CD4-positive, alpha-beta T cell (primary cell): ENCODE measurements at regions not wholly inside any gene's neighbourhood (a gene's known extent, or its start where the extent isn't known, plus 50 kb on each side); places are given as distances from the start of the nearest gene placed in this dataset.

Experiments used
- ATAC-seq: fragments of 200-7000 bp; cut with Tn5 transposase; one replicate; pipeline ENCODE4 v1.10.0; 2022; ENCODE audit warnings: mild to moderate bottlenecking; ENCODE audit not compliant: poor library complexity
- CTCF ChIA-PET: fragments of 350-600 bp; sonication (Branson Sonifier 250); formaldehyde crosslinking; loops from one replicate; lab custom pipeline; 2021; ENCODE audit warnings: antibody characterized with exemption, inconsistent platforms; lab: Charles Lee
- POLR2A ChIA-PET: fragments of 350-600 bp; sonication (Branson Sonifier 250); formaldehyde crosslinking; loops from one replicate; lab custom pipeline; 2021; ENCODE audit warnings: antibody characterized with exemption, inconsistent platforms; lab: Charles Lee
- DNase-seq, 14 experiments: peaks; one replicate each; pipeline ENCODE4 v3.0.0-alpha.2; 2013 to 2020; ENCODE audit warnings: mixed read lengths in 2 of 14
- H3K27ac ChIP-seq, 2 donors: one replicate each; pipeline versions ENCODE4 v1.5.1 to v1.7.0; 2013; ENCODE audit warnings: low read length in 2 of 2, low read depth in 1 of 2, mild to moderate bottlenecking in 1 of 2
- H3K27me3 ChIP-seq, 2 experiments: 1 replicate in 1 of 2; 2 replicates in 1 of 2; pipeline versions ENCODE4 v1.6.1 to v1.7.0; 2013; ENCODE audit warnings: low read length in 2 of 2, control low read depth in 1 of 2, mild to moderate bottlenecking in 1 of 2, moderate library complexity in 1 of 2; ENCODE audit not compliant: insufficient read depth in 2 of 2, control insufficient read depth in 1 of 2
- H3K36me3 ChIP-seq: one replicate; pipeline ENCODE4 v1.6.1; 2013; ENCODE audit warnings: low read length, control low read depth; ENCODE audit not compliant: insufficient read depth
- H3K4me1 ChIP-seq: one replicate; pipeline ENCODE4 v1.6.1; 2013; ENCODE audit warnings: low read length, control low read depth; ENCODE audit not compliant: insufficient read depth
- H3K4me3 ChIP-seq: one replicate; pipeline ENCODE4 v1.5.1; 2013; ENCODE audit warnings: mild to moderate bottlenecking, low read length, moderate library complexity
- H3K9me3 ChIP-seq, 2 experiments: 1 replicate in 1 of 2; 2 replicates in 1 of 2; pipeline versions ENCODE4 v1.6.1 to v1.7.0; 2013; ENCODE audit warnings: low read length in 2 of 2, mild to moderate bottlenecking in 2 of 2, control low read depth in 1 of 2, moderate library complexity in 1 of 2; ENCODE audit not compliant: control insufficient read depth in 1 of 2, insufficient read depth in 1 of 2
- H3K27ac Mint-ChIP-seq: one replicate; pipeline ENCODE4 v1.8.0; 2020; ENCODE audit warnings: mixed read lengths
- H3K27me3 Mint-ChIP-seq: one replicate; pipeline ENCODE4 v1.8.0; 2021; ENCODE audit warnings: mixed read lengths
- H3K36me3 Mint-ChIP-seq: one replicate; pipeline ENCODE4 v1.8.0; 2021; ENCODE audit warnings: low read depth, mixed read lengths
- H3K4me1 Mint-ChIP-seq: one replicate; pipeline ENCODE4 v1.8.0; 2021; ENCODE audit warnings: low read depth, mixed read lengths
- H3K4me3 Mint-ChIP-seq: one replicate; pipeline ENCODE4 v1.8.0; 2020; ENCODE audit warnings: mild to moderate bottlenecking, mixed read lengths
- H3K9me3 Mint-ChIP-seq: one replicate; pipeline ENCODE4 v1.8.0; 2020; ENCODE audit warnings: mixed read lengths
- intact Hi-C, 2 experiments: fragments of 100-400 bp; cut with DNase I in 1 of 2; cut with micrococcal nuclease in 1 of 2; formaldehyde crosslinking; loops; one replicate each; pipeline versions ENCODE4 v1.15.1 to v1.9.0; 2023 to 2025; cut with DNase I, micrococcal nuclease
- TF ChIP-seq, protein P1 (sequence below): fragments of 200-600 bp; IDR thresholded peaks from one replicate; pipeline ENCODE4 v1.8.0; 2022; ENCODE audit warnings: antibody characterized with exemption, mild to moderate bottlenecking

GRCh38 chr1:222065234-222065633 lies 323.3 kb upstream of the DUSP10 start:
- no peak overlapping the region for H3K4me3 ChIP-seq
- Mint-ChIP-seq H3K27me3 (no peaks in the 10 kb centered on the region), H3K36me3 (no peaks in the 10 kb centered on the region), H3K9me3 (peaks cover 2% of the 10 kb centered on the region), H3K4me3 (no peak overlapping the region), H3K27ac (no peak overlapping the region), H3K4me1 (no peaks in the 10 kb centered on the region)
- peaks cover 0 to 6% of the 10 kb centered on the region in 2 experiments for H3K9me3 ChIP-seq
- ATAC-seq (no peak), DNase-seq (no peak)
- H3K27me3 ChIP-seq = peaks cover 0 to 3% of the 10 kb centered on the region in 2 experiments
- H3K4me1 ChIP-seq = no peaks in the 10 kb centered on the region
- TF ChIP-seq, protein P1, sequence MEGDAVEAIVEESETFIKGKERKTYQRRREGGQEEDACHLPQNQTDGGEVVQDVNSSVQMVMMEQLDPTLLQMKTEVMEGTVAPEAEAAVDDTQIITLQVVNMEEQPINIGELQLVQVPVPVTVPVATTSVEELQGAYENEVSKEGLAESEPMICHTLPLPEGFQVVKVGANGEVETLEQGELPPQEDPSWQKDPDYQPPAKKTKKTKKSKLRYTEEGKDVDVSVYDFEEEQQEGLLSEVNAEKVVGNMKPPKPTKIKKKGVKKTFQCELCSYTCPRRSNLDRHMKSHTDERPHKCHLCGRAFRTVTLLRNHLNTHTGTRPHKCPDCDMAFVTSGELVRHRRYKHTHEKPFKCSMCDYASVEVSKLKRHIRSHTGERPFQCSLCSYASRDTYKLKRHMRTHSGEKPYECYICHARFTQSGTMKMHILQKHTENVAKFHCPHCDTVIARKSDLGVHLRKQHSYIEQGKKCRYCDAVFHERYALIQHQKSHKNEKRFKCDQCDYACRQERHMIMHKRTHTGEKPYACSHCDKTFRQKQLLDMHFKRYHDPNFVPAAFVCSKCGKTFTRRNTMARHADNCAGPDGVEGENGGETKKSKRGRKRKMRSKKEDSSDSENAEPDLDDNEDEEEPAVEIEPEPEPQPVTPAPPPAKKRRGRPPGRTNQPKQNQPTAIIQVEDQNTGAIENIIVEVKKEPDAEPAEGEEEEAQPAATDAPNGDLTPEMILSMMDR = no peak
- intact Hi-C loops = no loop called here
- ChIA-PET CTCF (interaction anchor here (1.2 kb wide), 1 partner anchor 13 kb away, joined by 3 read pairs; no protein-coding TSS in a partner anchor), POLR2A (no interaction called here)
- no peaks in the 10 kb centered on the region for H3K36me3 ChIP-seq
- H3K27ac ChIP-seq = no peak overlapping the region

GRCh38 chr1:222064388-222065211 lies 322.7 kb upstream of the DUSP10 start:
- TF ChIP-seq, protein P1 = no peak
- no peak for ATAC-seq
- Mint-ChIP-seq H3K4me3 (no peak overlapping the region), H3K36me3 (no peaks in the 10 kb centered on the region), H3K4me1 (no peaks in the 10 kb centered on the region), H3K27ac (no peak overlapping the region), H3K27me3 (no peaks in the 10 kb centered on the region), H3K9me3 (peaks cover 2% of the 10 kb centered on the region)
- POLR2A ChIA-PET = no interaction called here
- Histone ChIP-seq H3K4me3 (no peak overlapping the region), H3K4me1 (no peaks in the 10 kb centered on the region), H3K27me3 (peaks cover 0 to 3% of the 10 kb centered on the region in 2 experiments), H3K27ac (no peak overlapping the region), H3K36me3 (no peaks in the 10 kb centered on the region), H3K9me3 (peaks cover 0 to 6% of the 10 kb centered on the region in 2 experiments)
- intact Hi-C loops = no loop called here
- no peak for DNase-seq
- CTCF ChIA-PET = no interaction called here

DNA sequence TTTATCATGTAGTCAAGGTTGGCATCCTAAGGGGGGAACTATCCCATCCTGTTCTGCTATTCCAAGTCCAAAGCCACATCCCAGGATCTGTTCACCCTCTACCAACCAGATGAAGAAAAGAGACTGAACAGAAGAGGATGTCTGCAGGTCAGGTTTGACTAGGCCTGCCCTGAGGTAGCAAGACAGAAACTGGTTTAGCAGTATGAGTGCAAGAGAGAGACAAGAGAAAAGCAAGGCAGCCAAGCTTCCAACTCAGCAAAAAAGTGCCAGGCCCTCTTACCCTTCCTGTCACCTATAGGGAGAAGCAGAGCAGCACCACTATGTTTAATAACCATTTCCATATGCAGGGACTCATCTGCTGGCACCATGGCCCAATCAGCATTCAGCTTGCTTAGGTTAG lies 320.8 kb upstream of the DUSP10 start:
- no peaks in the 10 kb centered on the region for H3K4me1 ChIP-seq
- intact Hi-C loops = no loop called here
- ChIA-PET CTCF (no interaction called here), POLR2A (no interaction called here)
- no peaks in the 10 kb centered on the region for H3K27me3 ChIP-seq
- Mint-ChIP-seq H3K27me3 (no peaks in the 10 kb centered on the region), H3K9me3 (peaks cover 2% of the 10 kb centered on the region), H3K4me3 (no peak overlapping the region), H3K36me3 (no peaks in the 10 kb centered on the region), H3K4me1 (no peaks in the 10 kb centered on the region), H3K27ac (no peak overlapping the region)
- TF ChIP-seq, protein P1 = no peak
- H3K4me3 ChIP-seq = no peak overlapping the region
- H3K27ac ChIP-seq = no peak overlapping the region
- no peaks in the 10 kb centered on the region for H3K36me3 ChIP-seq
- no peak for ATAC-seq
- peaks cover 0 to 6% of the 10 kb centered on the region in 2 experiments for H3K9me3 ChIP-seq
- DNase-seq = no peak
